DOHH2 (cell line): ENCODE measurements at regions not wholly inside any gene's neighbourhood (a gene's known extent, or its start where the extent isn't known, plus 50 kb on each side); places are given as distances from the start of the nearest gene placed in this dataset.

Source experiments
- EZH2phosphoT487 ChIP-seq: fragments of 200-600 bp; sonication (generic); IDR thresholded peaks from 2 replicates; pipeline ENCODE4 v1.6.1; 2017; ENCODE audit warnings: borderline replicate concordance, mild to moderate bottlenecking, antibody characterized with exemption, low read length, moderate library complexity, mixed read lengths
- TF ChIP-seq, protein P1 (sequence below): fragments of 200-600 bp; sonication (generic); IDR thresholded peaks from one replicate; pipeline ENCODE4 v1.5.1; 2014; ENCODE audit warnings: antibody characterized with exemption, mild to moderate bottlenecking, low read depth, low read length; ENCODE audit not compliant: poor library complexity, severe bottlenecking

- TF ChIP-seq, protein P1, sequence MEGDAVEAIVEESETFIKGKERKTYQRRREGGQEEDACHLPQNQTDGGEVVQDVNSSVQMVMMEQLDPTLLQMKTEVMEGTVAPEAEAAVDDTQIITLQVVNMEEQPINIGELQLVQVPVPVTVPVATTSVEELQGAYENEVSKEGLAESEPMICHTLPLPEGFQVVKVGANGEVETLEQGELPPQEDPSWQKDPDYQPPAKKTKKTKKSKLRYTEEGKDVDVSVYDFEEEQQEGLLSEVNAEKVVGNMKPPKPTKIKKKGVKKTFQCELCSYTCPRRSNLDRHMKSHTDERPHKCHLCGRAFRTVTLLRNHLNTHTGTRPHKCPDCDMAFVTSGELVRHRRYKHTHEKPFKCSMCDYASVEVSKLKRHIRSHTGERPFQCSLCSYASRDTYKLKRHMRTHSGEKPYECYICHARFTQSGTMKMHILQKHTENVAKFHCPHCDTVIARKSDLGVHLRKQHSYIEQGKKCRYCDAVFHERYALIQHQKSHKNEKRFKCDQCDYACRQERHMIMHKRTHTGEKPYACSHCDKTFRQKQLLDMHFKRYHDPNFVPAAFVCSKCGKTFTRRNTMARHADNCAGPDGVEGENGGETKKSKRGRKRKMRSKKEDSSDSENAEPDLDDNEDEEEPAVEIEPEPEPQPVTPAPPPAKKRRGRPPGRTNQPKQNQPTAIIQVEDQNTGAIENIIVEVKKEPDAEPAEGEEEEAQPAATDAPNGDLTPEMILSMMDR = no peak
- TF ChIP-seq EZH2phosphoT487 = no peak
These were observed 223.3 kb downstream of the MTX2 start for GRCh38 chr2:176492583-176492982.
